ENCODE measurements at regions not wholly inside any gene's neighbourhood (a gene's known extent, or its start where the extent isn't known, plus 50 kb on each side); places are given as distances from the start of the nearest gene placed in this dataset.

GRCh38 chr21:35915030-35915429 lies 145.3 kb downstream of the SETD4 start:
- DNase-seq (ENCODE audit: low read depth, low spot score): no peak
- no peak for ATAC-seq
- TF ChIP-seq, protein P1, sequence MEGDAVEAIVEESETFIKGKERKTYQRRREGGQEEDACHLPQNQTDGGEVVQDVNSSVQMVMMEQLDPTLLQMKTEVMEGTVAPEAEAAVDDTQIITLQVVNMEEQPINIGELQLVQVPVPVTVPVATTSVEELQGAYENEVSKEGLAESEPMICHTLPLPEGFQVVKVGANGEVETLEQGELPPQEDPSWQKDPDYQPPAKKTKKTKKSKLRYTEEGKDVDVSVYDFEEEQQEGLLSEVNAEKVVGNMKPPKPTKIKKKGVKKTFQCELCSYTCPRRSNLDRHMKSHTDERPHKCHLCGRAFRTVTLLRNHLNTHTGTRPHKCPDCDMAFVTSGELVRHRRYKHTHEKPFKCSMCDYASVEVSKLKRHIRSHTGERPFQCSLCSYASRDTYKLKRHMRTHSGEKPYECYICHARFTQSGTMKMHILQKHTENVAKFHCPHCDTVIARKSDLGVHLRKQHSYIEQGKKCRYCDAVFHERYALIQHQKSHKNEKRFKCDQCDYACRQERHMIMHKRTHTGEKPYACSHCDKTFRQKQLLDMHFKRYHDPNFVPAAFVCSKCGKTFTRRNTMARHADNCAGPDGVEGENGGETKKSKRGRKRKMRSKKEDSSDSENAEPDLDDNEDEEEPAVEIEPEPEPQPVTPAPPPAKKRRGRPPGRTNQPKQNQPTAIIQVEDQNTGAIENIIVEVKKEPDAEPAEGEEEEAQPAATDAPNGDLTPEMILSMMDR (IDR thresholded peaks at IDR 0.05): no peak
- TF ChIP-seq, protein P2, sequence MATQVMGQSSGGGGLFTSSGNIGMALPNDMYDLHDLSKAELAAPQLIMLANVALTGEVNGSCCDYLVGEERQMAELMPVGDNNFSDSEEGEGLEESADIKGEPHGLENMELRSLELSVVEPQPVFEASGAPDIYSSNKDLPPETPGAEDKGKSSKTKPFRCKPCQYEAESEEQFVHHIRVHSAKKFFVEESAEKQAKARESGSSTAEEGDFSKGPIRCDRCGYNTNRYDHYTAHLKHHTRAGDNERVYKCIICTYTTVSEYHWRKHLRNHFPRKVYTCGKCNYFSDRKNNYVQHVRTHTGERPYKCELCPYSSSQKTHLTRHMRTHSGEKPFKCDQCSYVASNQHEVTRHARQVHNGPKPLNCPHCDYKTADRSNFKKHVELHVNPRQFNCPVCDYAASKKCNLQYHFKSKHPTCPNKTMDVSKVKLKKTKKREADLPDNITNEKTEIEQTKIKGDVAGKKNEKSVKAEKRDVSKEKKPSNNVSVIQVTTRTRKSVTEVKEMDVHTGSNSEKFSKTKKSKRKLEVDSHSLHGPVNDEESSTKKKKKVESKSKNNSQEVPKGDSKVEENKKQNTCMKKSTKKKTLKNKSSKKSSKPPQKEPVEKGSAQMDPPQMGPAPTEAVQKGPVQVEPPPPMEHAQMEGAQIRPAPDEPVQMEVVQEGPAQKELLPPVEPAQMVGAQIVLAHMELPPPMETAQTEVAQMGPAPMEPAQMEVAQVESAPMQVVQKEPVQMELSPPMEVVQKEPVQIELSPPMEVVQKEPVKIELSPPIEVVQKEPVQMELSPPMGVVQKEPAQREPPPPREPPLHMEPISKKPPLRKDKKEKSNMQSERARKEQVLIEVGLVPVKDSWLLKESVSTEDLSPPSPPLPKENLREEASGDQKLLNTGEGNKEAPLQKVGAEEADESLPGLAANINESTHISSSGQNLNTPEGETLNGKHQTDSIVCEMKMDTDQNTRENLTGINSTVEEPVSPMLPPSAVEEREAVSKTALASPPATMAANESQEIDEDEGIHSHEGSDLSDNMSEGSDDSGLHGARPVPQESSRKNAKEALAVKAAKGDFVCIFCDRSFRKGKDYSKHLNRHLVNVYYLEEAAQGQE (IDR thresholded peaks at IDR 0.05; ENCODE audit: insufficient read depth in 1 of 2, low read depth in 2 of 2, low read length in 1 of 2): no peak
- TF ChIP-seq SIN3A (IDR thresholded peaks at IDR 0.05; ENCODE audit: borderline replicate concordance, insufficient read depth, low read depth, low read length) (no peak), POLR2AphosphoS5 (IDR thresholded peaks at IDR 0.05; ENCODE audit: low read depth, low read length) (no peak), TCF7L2 (IDR thresholded peaks at IDR 0.05; ENCODE audit: low read depth, low read length) (no peak)
- H3K4me1 ChIP-seq (ENCODE audit: control insufficient read depth, insufficient read depth, low read length): no peaks in the 10 kb centered on the region
- H3K9me3 ChIP-seq (ENCODE audit: control insufficient read depth, insufficient read depth, low read depth, low read length): no peaks in the 10 kb centered on the region
- H3K36me3 ChIP-seq (ENCODE audit: control insufficient read depth, insufficient read depth, low read length): no peaks in the 10 kb centered on the region
- intact Hi-C loops (cut with micrococcal nuclease; ENCODE audit: unreplicated experiment) (no loop called here), in situ Hi-C loops (cut with HindIII; ENCODE audit: low pct_unique_long_range_greater_than_20kb, low sequenced_read_pairs) (no loop called here)
- ChIA-PET POLR2A (no interaction called here), CTCF (no interaction called here)
- no TSS peak for BruUV-seq (replicated peaks)
- no peak overlapping the region for H3K4me3 ChIP-seq (ENCODE audit: low read depth in 2 of 2, low read length in 2 of 2)
- H3K27me3 ChIP-seq (ENCODE audit: control insufficient read depth, insufficient read depth, low read length): no peaks in the 10 kb centered on the region
- H3K27ac ChIP-seq (ENCODE audit: low read length): no peak overlapping the region

- H3K27ac ChIP-seq (ENCODE audit: low read length): no peak overlapping the region
- no TSS peak for BruUV-seq (replicated peaks)
- no peak overlapping the region for H3K4me3 ChIP-seq (ENCODE audit: low read depth in 2 of 2, low read length in 2 of 2)
- CTCF ChIA-PET: no interaction called here
- ATAC-seq: no peak
- no peak for DNase-seq (ENCODE audit: low read depth, low spot score)
- no peaks in the 10 kb centered on the region for H3K27me3 ChIP-seq (ENCODE audit: control insufficient read depth, insufficient read depth, low read length)
- in situ Hi-C loops (cut with HindIII; ENCODE audit: low pct_unique_long_range_greater_than_20kb, low sequenced_read_pairs): no loop called here
- TF ChIP-seq TCF7L2 (IDR thresholded peaks at IDR 0.05; ENCODE audit: low read depth, low read length) (no peak), SIN3A (IDR thresholded peaks at IDR 0.05; ENCODE audit: borderline replicate concordance, insufficient read depth, low read depth, low read length) (no peak)
- H3K4me1 ChIP-seq (ENCODE audit: control insufficient read depth, insufficient read depth, low read length): no peaks in the 10 kb centered on the region
- H3K36me3 ChIP-seq (ENCODE audit: control insufficient read depth, insufficient read depth, low read length): no peaks in the 10 kb centered on the region
- intact Hi-C loops (cut with micrococcal nuclease; ENCODE audit: unreplicated experiment): no loop called here
- H3K9me3 ChIP-seq (ENCODE audit: control insufficient read depth, insufficient read depth, low read depth, low read length): no peaks in the 10 kb centered on the region
- POLR2A ChIA-PET: no interaction called here
Measured at GRCh38 chr21:35911412-35912191, 148.7 kb downstream of the SETD4 start.
